SIG-M5 treated with dmso at 0.1 percent for 504 hours (cell line): ENCODE measurements at regions not wholly inside any gene's neighbourhood (a gene's known extent, or its start where the extent isn't known, plus 50 kb on each side); places are given as distances from the start of the nearest gene placed in this dataset.

Experiments used
- DNase-seq: peaks from one replicate; lab custom pipeline; 2025; ENCODE audit not compliant: unreplicated experiment; lab: John Stamatoyannopoulos, UW

- DNase-seq: no peak
These were observed 168.5 kb downstream of the TEX36 start for GRCh38 chr10:125514206-125515162.

GRCh38 chr10:125513429-125514182 lies 169.4 kb downstream of the TEX36 start:
- no peak for DNase-seq

GRCh38 chr10:125510998-125511397 lies 172.0 kb downstream of the TEX36 start:
- DNase-seq: no peak

- DNase-seq: no peak
These were observed 177.3 kb downstream of the TEX36 start for GRCh38 chr10:125505648-125506047.

- no peak for DNase-seq
These were observed 180.7 kb downstream of the TEX36 start for GRCh38 chr10:125502276-125502675.

GRCh38 chr10:125495386-125495785 lies 187.6 kb downstream of the TEX36 start:
- no peak for DNase-seq

- no peak for DNase-seq
These were observed 188.2 kb downstream of the TEX36 start for GRCh38 chr10:125494651-125495239.

- DNase-seq: no peak
These were observed 191.6 kb downstream of the TEX36 start for GRCh38 chr10:125491381-125491780.

- DNase-seq: no peak
These were observed 193.2 kb downstream of the TEX36 start for GRCh38 chr10:125489731-125490130.

- no peak for DNase-seq
These were observed 197.3 kb downstream of the TEX36 start for GRCh38 chr10:125485665-125486064.

GRCh38 chr10:125484035-125484732 lies 198.8 kb downstream of the TEX36 start:
- DNase-seq: no peak

GRCh38 chr10:125482637-125483036 lies 200.3 kb downstream of the TEX36 start:
- DNase-seq: no peak

GRCh38 chr10:125482108-125482507 lies 200.9 kb downstream of the TEX36 start:
- DNase-seq: no peak

GRCh38 chr10:125479059-125479458 lies 203.9 kb downstream of the TEX36 start:
- no peak for DNase-seq

GRCh38 chr10:125475815-125476214 lies 207.1 kb downstream of the TEX36 start:
- no peak for DNase-seq

- no peak for DNase-seq
These were observed 209.7 kb downstream of the TEX36 start for GRCh38 chr10:125473143-125473793.

GRCh38 chr10:125472010-125472607 lies 210.9 kb downstream of the TEX36 start:
- no peak for DNase-seq

GRCh38 chr10:125468278-125468677 lies 214.7 kb downstream of the TEX36 start:
- DNase-seq: no peak

- no peak for DNase-seq
These were observed 216.3 kb downstream of the TEX36 start for GRCh38 chr10:125466685-125467084.

GRCh38 chr10:125462845-125463244 lies 220.1 kb downstream of the TEX36 start:
- no peak for DNase-seq
